ENCODE measurements at regions not wholly inside any gene's neighbourhood (a gene's known extent, or its start where the extent isn't known, plus 50 kb on each side); places are given as distances from the start of the nearest gene placed in this dataset.

- Histone ChIP-seq H3K4me1 (ENCODE audit: control insufficient read depth in 1 of 2, insufficient read depth in 1 of 2, low read depth in 1 of 2, low read length in 1 of 2) (no peaks in the 10 kb centered on the region), H3K36me3 (no peaks in the 10 kb centered on the region), H3K4me3 (ENCODE audit: low read depth in 1 of 2, low read length in 1 of 2) (no peak overlapping the region), H3K27me3 (no peaks in the 10 kb centered on the region), H3K27ac (no peak overlapping the region), H3K9me3 (no peaks in the 10 kb centered on the region)
- no peak for TF ChIP-seq CTCF (IDR thresholded peaks at IDR 0.05)
Measured at GRCh38 chr1:191852907-191853306, 305.4 kb upstream of the RGS18 start.

GRCh38 chr1:191857600-191857999 lies 300.7 kb upstream of the RGS18 start:
- Histone ChIP-seq H3K9me3 (no peaks in the 10 kb centered on the region), H3K4me3 (ENCODE audit: low read depth in 1 of 2, low read length in 1 of 2) (no peak overlapping the region), H3K36me3 (no peaks in the 10 kb centered on the region), H3K4me1 (ENCODE audit: control insufficient read depth in 1 of 2, insufficient read depth in 1 of 2, low read depth in 1 of 2, low read length in 1 of 2) (no peaks in the 10 kb centered on the region), H3K27ac (no peak overlapping the region), H3K27me3 (no peaks in the 10 kb centered on the region)
- no peak for TF ChIP-seq CTCF (IDR thresholded peaks at IDR 0.05)

GRCh38 chr1:191865479-191865878 lies 292.8 kb upstream of the RGS18 start:
- TF ChIP-seq CTCF (IDR thresholded peaks at IDR 0.05): no peak
- Histone ChIP-seq H3K27ac (no peak overlapping the region), H3K4me3 (ENCODE audit: low read depth in 1 of 2, low read length in 1 of 2) (no peak overlapping the region), H3K9me3 (no peaks in the 10 kb centered on the region), H3K4me1 (ENCODE audit: control insufficient read depth in 1 of 2, insufficient read depth in 1 of 2, low read depth in 1 of 2, low read length in 1 of 2) (no peaks in the 10 kb centered on the region), H3K36me3 (no peaks in the 10 kb centered on the region), H3K27me3 (no peaks in the 10 kb centered on the region)

GRCh38 chr1:191866155-191866554 lies 292.1 kb upstream of the RGS18 start:
- H3K27ac ChIP-seq: no peak overlapping the region
- TF ChIP-seq CTCF (IDR thresholded peaks at IDR 0.05): no peak
- H3K4me1 ChIP-seq (ENCODE audit: control insufficient read depth in 1 of 2, insufficient read depth in 1 of 2, low read depth in 1 of 2, low read length in 1 of 2): no peaks in the 10 kb centered on the region
- H3K36me3 ChIP-seq: no peaks in the 10 kb centered on the region
- H3K4me3 ChIP-seq (ENCODE audit: low read depth in 1 of 2, low read length in 1 of 2): no peak overlapping the region
- H3K9me3 ChIP-seq: no peaks in the 10 kb centered on the region
- H3K27me3 ChIP-seq: no peaks in the 10 kb centered on the region

GRCh38 chr1:191869790-191870312 lies 288.4 kb upstream of the RGS18 start:
- no peaks in the 10 kb centered on the region for H3K36me3 ChIP-seq
- no peaks in the 10 kb centered on the region for H3K4me1 ChIP-seq (ENCODE audit: control insufficient read depth in 1 of 2, insufficient read depth in 1 of 2, low read depth in 1 of 2, low read length in 1 of 2)
- no peak overlapping the region for H3K4me3 ChIP-seq (ENCODE audit: low read depth in 1 of 2, low read length in 1 of 2)
- H3K27me3 ChIP-seq: no peaks in the 10 kb centered on the region
- no peak overlapping the region for H3K27ac ChIP-seq
- no peaks in the 10 kb centered on the region for H3K9me3 ChIP-seq
- no peak for TF ChIP-seq CTCF (IDR thresholded peaks at IDR 0.05)

GRCh38 chr1:191870490-191870889 lies 287.8 kb upstream of the RGS18 start:
- Histone ChIP-seq H3K27ac (no peak overlapping the region), H3K4me1 (ENCODE audit: control insufficient read depth in 1 of 2, insufficient read depth in 1 of 2, low read depth in 1 of 2, low read length in 1 of 2) (no peaks in the 10 kb centered on the region), H3K9me3 (no peaks in the 10 kb centered on the region), H3K27me3 (no peaks in the 10 kb centered on the region), H3K36me3 (no peaks in the 10 kb centered on the region), H3K4me3 (ENCODE audit: low read depth in 1 of 2, low read length in 1 of 2) (no peak overlapping the region)
- no peak for TF ChIP-seq CTCF (IDR thresholded peaks at IDR 0.05)

Measured in neutrophil (primary cell).